ENCODE measurements at regions not wholly inside any gene's neighbourhood (a gene's known extent, or its start where the extent isn't known, plus 50 kb on each side); places are given as distances from the start of the nearest gene placed in this dataset.

DNA sequence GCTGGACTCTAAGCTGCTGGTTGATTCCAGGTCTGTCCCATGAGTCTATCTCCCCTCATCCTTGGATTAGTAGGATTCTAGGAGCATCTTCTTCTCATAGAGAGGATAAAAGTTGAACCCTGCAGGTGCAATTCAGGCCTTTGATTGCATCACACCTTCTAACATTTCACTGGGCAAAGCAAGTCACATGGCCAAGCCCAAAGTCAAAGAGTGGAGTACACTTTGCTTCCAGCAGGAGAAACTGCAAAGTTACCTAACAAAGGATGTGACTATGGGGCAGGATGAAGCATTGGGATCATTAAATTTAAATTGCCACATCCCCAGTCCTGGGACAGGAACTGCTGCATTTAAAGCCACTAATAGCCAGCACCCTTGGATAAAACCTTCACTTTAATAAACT, 51.0 kb upstream of the EGFLAM start:
- intact Hi-C loops (cut with DNase I): no loop called here
- Histone ChIP-seq H3K9me3 (peaks cover 0 to 2% (median 0%) of the 10 kb centered on the region in 4 donors), H3K27ac (replicated peaks in 1 of 4) (no peak overlapping the region), H3K36me3 (no peaks in the 10 kb centered on the region), H3K4me3 (no peak overlapping the region), H3K4me1 (no peaks in the 10 kb centered on the region), H3K27me3 (no peaks in the 10 kb centered on the region)
- no peak for DNase-seq (ENCODE audit: extremely low spot score)
- TF ChIP-seq CTCF (IDR thresholded peaks at IDR 0.05) (no peak), POLR2A (IDR thresholded peaks at IDR 0.05; ENCODE audit: low read depth) (no peak), EP300 (IDR thresholded peaks at IDR 0.05) (no peak), POLR2AphosphoS5 (IDR thresholded peaks at IDR 0.05) (no peak)

DNA sequence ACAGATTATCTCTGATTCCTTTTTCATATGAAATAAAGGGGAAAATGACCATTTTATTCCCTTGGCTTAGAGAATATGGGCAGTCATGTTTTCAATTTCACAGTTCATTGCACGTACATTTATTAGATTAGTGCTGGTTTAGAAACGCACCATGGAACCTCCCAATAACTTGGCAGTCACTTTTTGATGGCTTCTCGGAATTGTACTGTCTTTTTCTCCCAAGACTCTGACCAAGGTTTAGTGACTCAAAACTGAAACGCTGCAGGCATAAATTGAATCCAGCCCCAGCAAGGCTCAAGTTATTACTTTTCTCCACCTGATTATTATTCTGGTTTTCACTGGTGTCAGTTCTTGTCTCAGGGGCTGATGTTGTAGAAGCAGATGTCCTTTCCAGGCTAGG, 55.6 kb upstream of the EGFLAM start:
- Histone ChIP-seq H3K9me3 (no peaks in the 10 kb centered on the region), H3K27me3 (no peaks in the 10 kb centered on the region), H3K36me3 (no peaks in the 10 kb centered on the region), H3K4me3 (no peak overlapping the region), H3K4me1 (no peaks in the 10 kb centered on the region), H3K27ac (replicated peaks in 1 of 4) (no peak overlapping the region)
- no peak for DNase-seq (ENCODE audit: extremely low spot score)
- intact Hi-C loops (cut with DNase I): no loop called here
- TF ChIP-seq POLR2AphosphoS5 (IDR thresholded peaks at IDR 0.05) (no peak), POLR2A (IDR thresholded peaks at IDR 0.05; ENCODE audit: low read depth) (no peak), CTCF (IDR thresholded peaks at IDR 0.05) (no peak), EP300 (IDR thresholded peaks at IDR 0.05) (no peak)
- WGBS: 64% methylated on average over 4 of the region's 4 CpGs

GRCh38 chr5:38200872-38201557, 57.3 kb upstream of the EGFLAM start:
- Histone ChIP-seq H3K4me1 (no peaks in the 10 kb centered on the region), H3K9me3 (no peaks in the 10 kb centered on the region), H3K27me3 (no peaks in the 10 kb centered on the region), H3K4me3 (no peak overlapping the region), H3K27ac (replicated peaks in 1 of 4) (no peak overlapping the region), H3K36me3 (no peaks in the 10 kb centered on the region)
- DNase-seq (ENCODE audit: extremely low spot score): no peak
- WGBS: 89% methylated on average over 1 of the region's 1 CpG
- intact Hi-C loops (cut with DNase I): no loop called here
- TF ChIP-seq EP300 (IDR thresholded peaks at IDR 0.05): no peak
- TF ChIP-seq CTCF (IDR thresholded peaks at IDR 0.05): no peak
- no peak for TF ChIP-seq POLR2AphosphoS5 (IDR thresholded peaks at IDR 0.05)
- TF ChIP-seq POLR2A (IDR thresholded peaks at IDR 0.05; ENCODE audit: low read depth): no peak

DNA sequence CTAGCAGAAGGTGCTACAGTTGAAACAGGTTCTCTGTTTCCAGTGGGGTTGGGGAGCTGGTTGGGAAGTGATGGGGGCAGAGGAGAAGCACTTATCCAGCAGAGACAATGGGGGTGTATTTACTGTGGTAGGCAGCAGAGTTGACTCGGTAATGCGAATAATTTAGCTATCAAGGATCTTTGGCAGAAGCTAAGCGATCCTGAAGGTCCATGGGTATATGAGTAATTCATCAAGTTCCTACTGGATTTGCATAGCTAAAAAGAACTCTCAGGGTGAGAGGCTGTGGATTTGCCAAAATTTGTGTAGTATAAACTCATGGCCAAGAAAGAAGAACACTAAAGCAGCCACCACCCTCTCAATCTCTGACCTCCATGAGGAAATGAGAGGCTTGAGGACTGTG, 61.2 kb upstream of the EGFLAM start:
- WGBS: 94% methylated on average over 3 of the region's 3 CpGs
- no peak overlapping the region for H3K27ac ChIP-seq (replicated peaks in 1 of 4)
- H3K27me3 ChIP-seq: no peaks in the 10 kb centered on the region
- no peak for TF ChIP-seq EP300 (IDR thresholded peaks at IDR 0.05)
- TF ChIP-seq POLR2A (IDR thresholded peaks at IDR 0.05; ENCODE audit: low read depth): no peak
- no peak for TF ChIP-seq CTCF (IDR thresholded peaks at IDR 0.05)
- no peak for TF ChIP-seq POLR2AphosphoS5 (IDR thresholded peaks at IDR 0.05)
- no peaks in the 10 kb centered on the region for H3K36me3 ChIP-seq
- no peak overlapping the region for H3K4me3 ChIP-seq
- no peaks in the 10 kb centered on the region for H3K4me1 ChIP-seq
- H3K9me3 ChIP-seq: no peaks in the 10 kb centered on the region
- intact Hi-C loops (cut with DNase I): no loop called here
- DNase-seq (ENCODE audit: extremely low spot score): no peak
